A673 (cell line): ENCODE measurements at regions not wholly inside any gene's neighbourhood (a gene's known extent, or its start where the extent isn't known, plus 50 kb on each side); places are given as distances from the start of the nearest gene placed in this dataset.

Experiments
- EZH2 ChIP-seq: fragments of 200-600 bp; sonication (generic); IDR thresholded peaks from 2 replicates; pipeline ENCODE4 v1.6.1; 2017; ENCODE audit warnings: borderline replicate concordance, low read depth, mild to moderate bottlenecking, mixed read lengths, antibody characterized with exemption, low read length; ENCODE audit not compliant: poor library complexity, severe bottlenecking
- TF ChIP-seq, protein P1 (sequence below): fragments of 300-800, 200-600 bp; sonication (generic); conservative IDR thresholded peaks from 2 replicates; pipeline ENCODE4 v1.5.1; 2017; ENCODE audit warnings: low read depth, mild to moderate bottlenecking, antibody characterized with exemption, low read length, moderate library complexity, mixed read lengths

DNA sequence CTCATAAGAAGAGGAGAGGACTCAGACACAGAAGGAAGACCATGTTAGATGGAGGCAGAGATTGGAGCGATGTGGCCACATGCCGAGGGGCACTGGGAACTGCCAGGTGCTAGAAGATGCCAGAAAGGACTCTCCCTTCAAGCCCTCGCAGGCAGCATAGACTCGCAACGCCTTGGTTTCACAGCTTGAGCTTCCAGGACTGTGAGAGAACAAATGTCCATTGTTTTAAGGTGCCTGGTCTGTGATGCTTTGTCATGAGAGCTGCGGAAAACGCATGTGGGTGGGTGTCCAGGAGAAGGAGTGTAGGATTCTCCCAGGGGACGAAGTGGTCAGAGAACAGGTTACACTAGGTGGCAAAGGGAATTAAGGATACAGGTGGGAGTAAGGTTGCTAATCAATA, 125.9 kb upstream of the USP29 start:
- TF ChIP-seq, protein P1, sequence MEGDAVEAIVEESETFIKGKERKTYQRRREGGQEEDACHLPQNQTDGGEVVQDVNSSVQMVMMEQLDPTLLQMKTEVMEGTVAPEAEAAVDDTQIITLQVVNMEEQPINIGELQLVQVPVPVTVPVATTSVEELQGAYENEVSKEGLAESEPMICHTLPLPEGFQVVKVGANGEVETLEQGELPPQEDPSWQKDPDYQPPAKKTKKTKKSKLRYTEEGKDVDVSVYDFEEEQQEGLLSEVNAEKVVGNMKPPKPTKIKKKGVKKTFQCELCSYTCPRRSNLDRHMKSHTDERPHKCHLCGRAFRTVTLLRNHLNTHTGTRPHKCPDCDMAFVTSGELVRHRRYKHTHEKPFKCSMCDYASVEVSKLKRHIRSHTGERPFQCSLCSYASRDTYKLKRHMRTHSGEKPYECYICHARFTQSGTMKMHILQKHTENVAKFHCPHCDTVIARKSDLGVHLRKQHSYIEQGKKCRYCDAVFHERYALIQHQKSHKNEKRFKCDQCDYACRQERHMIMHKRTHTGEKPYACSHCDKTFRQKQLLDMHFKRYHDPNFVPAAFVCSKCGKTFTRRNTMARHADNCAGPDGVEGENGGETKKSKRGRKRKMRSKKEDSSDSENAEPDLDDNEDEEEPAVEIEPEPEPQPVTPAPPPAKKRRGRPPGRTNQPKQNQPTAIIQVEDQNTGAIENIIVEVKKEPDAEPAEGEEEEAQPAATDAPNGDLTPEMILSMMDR: no peak
- TF ChIP-seq EZH2: no peak
